ENCODE measurements at regions not wholly inside any gene's neighbourhood (a gene's known extent, or its start where the extent isn't known, plus 50 kb on each side); places are given as distances from the start of the nearest gene placed in this dataset.

GRCh38 chr20:34179637-34180360, 61.4 kb upstream of the ASIP start:
- no peak for TF ChIP-seq CTBP2 (IDR thresholded peaks at IDR 0.05; ENCODE audit: borderline replicate concordance, insufficient read depth, insufficient read length, low read length)
- no peak for TF ChIP-seq SUZ12 (IDR thresholded peaks at IDR 0.05; ENCODE audit: low read length)
- TF ChIP-seq ATF3 (IDR thresholded peaks at IDR 0.05; ENCODE audit: insufficient read depth, low read depth, low read length), result no peak
